HepG2 (cell line): ENCODE measurements at regions not wholly inside any gene's neighbourhood (a gene's known extent, or its start where the extent isn't known, plus 50 kb on each side); places are given as distances from the start of the nearest gene placed in this dataset.

Experiments used
- CENPBD1 ChIP-seq: sonication (generic); formaldehyde crosslinking; IDR thresholded peaks from 2 replicates; pipeline ENCODE4 v1.8.0; 2022; ENCODE audit warnings: missing genetic modification reagents, low read depth, mild to moderate bottlenecking, borderline replicate concordance
- ETS1 ChIP-seq: sonication (generic); formaldehyde crosslinking; IDR thresholded peaks from 2 replicates; pipeline ENCODE4 v1.4.0; 2020; ENCODE audit warnings: missing genetic modification reagents
- FOXJ3 ChIP-seq: sonication (generic); formaldehyde crosslinking; IDR thresholded peaks from 2 replicates; pipeline ENCODE4 v1.4.0; 2020; ENCODE audit warnings: missing genetic modification reagents, mild to moderate bottlenecking, borderline replicate concordance
- JUN ChIP-seq: sonication (generic); formaldehyde crosslinking; IDR thresholded peaks from 2 replicates; pipeline ENCODE4 v1.4.0; 2020; ENCODE audit warnings: mild to moderate bottlenecking, missing genetic modification reagents
- JUNB ChIP-seq: sonication (generic); formaldehyde crosslinking; IDR thresholded peaks from 2 replicates; pipeline ENCODE4 v1.8.0; 2022; ENCODE audit warnings: missing genetic modification reagents, mild to moderate bottlenecking, borderline replicate concordance
- KLF15 ChIP-seq: sonication (generic); formaldehyde crosslinking; IDR thresholded peaks from 2 replicates; pipeline ENCODE4 v1.8.1; 2023; ENCODE audit warnings: borderline replicate concordance, mild to moderate bottlenecking, inconsistent platforms, missing genetic modification reagents, mixed read lengths
- NCOR1 ChIP-seq: fragments of 200-600 bp; sonication (generic); IDR thresholded peaks from 2 replicates; pipeline ENCODE4 v1.7.0; 2017; ENCODE audit warnings: antibody characterized with exemption, low read length, borderline replicate concordance
- NFRKB ChIP-seq: fragments of 450-650 bp; IDR thresholded peaks from 2 replicates; pipeline ENCODE4 v1.6.1; 2017
- POGK ChIP-seq: sonication (generic); formaldehyde crosslinking; conservative IDR thresholded peaks from 2 replicates; pipeline ENCODE4 v1.8.0; 2022; ENCODE audit warnings: mild to moderate bottlenecking, moderate library complexity, missing genetic modification reagents
- SRY ChIP-seq: sonication (generic); formaldehyde crosslinking; IDR thresholded peaks from 2 replicates; pipeline ENCODE4 v1.8.0; 2022; ENCODE audit warnings: mild to moderate bottlenecking, missing genetic modification reagents
- STAT5B ChIP-seq: sonication (generic); formaldehyde crosslinking; IDR thresholded peaks from 2 replicates; pipeline ENCODE4 v1.4.0; 2020; ENCODE audit warnings: missing genetic modification reagents
- SUZ12 ChIP-seq: fragments of 150-350 bp; IDR thresholded peaks from 2 replicates; pipeline ENCODE4 v1.6.1; 2014; ENCODE audit warnings: low read depth, low read length
- TARDBP ChIP-seq: sonication (generic); formaldehyde crosslinking; IDR thresholded peaks from 2 replicates; pipeline ENCODE4 v1.8.0; 2022; ENCODE audit warnings: mild to moderate bottlenecking, missing genetic modification reagents
- TF ChIP-seq, protein P1 (sequence below): sonication (generic); formaldehyde crosslinking; IDR thresholded peaks from 2 replicates; pipeline ENCODE4 v1.5.0; 2020; ENCODE audit warnings: mild to moderate bottlenecking, missing genetic modification reagents
- TF ChIP-seq, protein P2 (sequence below): sonication (generic); formaldehyde crosslinking; IDR thresholded peaks from 2 replicates; pipeline ENCODE4 v1.4.0; 2020; ENCODE audit warnings: mild to moderate bottlenecking, missing genetic modification reagents, borderline replicate concordance
- TF ChIP-seq, protein P3 (sequence below): sonication (generic); formaldehyde crosslinking; IDR thresholded peaks from 2 replicates; pipeline ENCODE4 v1.4.0; 2020; ENCODE audit warnings: missing genetic modification reagents
- TF ChIP-seq, protein P4 (sequence below): sonication (generic); formaldehyde crosslinking; IDR thresholded peaks from 2 replicates; pipeline ENCODE4 v1.5.0; 2020; ENCODE audit warnings: missing genetic modification reagents

GRCh38 chr6:137724018-137724403, 143.0 kb upstream of the TNFAIP3 start (continued):
- TF ChIP-seq, protein P1, sequence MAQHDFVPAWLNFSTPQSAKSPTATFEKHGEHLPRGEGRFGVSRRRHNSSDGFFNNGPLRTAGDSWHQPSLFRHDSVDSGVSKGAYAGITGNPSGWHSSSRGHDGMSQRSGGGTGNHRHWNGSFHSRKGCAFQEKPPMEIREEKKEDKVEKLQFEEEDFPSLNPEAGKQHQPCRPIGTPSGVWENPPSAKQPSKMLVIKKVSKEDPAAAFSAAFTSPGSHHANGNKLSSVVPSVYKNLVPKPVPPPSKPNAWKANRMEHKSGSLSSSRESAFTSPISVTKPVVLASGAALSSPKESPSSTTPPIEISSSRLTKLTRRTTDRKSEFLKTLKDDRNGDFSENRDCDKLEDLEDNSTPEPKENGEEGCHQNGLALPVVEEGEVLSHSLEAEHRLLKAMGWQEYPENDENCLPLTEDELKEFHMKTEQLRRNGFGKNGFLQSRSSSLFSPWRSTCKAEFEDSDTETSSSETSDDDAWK (CRISPR knock-in tag): no peak
- TF ChIP-seq POGK (CRISPR knock-in tag): no peak
- TF ChIP-seq SUZ12: no peak
- TF ChIP-seq CENPBD1: no peak
- TF ChIP-seq SRY (CRISPR knock-in tag): peak; percentile 75; the same call in 1 of the 2 replicates
- TF ChIP-seq, protein P2, sequence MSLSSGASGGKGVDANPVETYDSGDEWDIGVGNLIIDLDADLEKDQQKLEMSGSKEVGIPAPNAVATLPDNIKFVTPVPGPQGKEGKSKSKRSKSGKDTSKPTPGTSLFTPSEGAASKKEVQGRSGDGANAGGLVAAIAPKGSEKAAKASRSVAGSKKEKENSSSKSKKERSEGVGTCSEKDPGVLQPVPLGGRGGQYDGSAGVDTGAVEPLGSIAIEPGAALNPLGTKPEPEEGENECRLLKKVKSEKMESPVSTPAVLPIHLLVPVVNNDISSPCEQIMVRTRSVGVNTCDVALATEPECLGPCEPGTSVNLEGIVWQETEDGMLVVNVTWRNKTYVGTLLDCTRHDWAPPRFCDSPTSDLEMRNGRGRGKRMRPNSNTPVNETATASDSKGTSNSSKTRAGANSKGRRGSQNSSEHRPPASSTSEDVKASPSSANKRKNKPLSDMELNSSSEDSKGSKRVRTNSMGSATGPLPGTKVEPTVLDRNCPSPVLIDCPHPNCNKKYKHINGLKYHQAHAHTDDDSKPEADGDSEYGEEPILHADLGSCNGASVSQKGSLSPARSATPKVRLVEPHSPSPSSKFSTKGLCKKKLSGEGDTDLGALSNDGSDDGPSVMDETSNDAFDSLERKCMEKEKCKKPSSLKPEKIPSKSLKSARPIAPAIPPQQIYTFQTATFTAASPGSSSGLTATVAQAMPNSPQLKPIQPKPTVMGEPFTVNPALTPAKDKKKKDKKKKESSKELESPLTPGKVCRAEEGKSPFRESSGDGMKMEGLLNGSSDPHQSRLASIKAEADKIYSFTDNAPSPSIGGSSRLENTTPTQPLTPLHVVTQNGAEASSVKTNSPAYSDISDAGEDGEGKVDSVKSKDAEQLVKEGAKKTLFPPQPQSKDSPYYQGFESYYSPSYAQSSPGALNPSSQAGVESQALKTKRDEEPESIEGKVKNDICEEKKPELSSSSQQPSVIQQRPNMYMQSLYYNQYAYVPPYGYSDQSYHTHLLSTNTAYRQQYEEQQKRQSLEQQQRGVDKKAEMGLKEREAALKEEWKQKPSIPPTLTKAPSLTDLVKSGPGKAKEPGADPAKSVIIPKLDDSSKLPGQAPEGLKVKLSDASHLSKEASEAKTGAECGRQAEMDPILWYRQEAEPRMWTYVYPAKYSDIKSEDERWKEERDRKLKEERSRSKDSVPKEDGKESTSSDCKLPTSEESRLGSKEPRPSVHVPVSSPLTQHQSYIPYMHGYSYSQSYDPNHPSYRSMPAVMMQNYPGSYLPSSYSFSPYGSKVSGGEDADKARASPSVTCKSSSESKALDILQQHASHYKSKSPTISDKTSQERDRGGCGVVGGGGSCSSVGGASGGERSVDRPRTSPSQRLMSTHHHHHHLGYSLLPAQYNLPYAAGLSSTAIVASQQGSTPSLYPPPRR (CRISPR knock-in tag): peak; percentile 32; the same call in 1 of the 2 replicates
- TF ChIP-seq NCOR1: no peak
- peak; percentile 68 for TF ChIP-seq JUN (CRISPR knock-in tag)
- TF ChIP-seq JUNB: peak; percentile 76; the same call in 1 of the 2 replicates
- TF ChIP-seq FOXJ3 (CRISPR knock-in tag): no peak
- no peak for TF ChIP-seq NFRKB
- TF ChIP-seq, protein P3, sequence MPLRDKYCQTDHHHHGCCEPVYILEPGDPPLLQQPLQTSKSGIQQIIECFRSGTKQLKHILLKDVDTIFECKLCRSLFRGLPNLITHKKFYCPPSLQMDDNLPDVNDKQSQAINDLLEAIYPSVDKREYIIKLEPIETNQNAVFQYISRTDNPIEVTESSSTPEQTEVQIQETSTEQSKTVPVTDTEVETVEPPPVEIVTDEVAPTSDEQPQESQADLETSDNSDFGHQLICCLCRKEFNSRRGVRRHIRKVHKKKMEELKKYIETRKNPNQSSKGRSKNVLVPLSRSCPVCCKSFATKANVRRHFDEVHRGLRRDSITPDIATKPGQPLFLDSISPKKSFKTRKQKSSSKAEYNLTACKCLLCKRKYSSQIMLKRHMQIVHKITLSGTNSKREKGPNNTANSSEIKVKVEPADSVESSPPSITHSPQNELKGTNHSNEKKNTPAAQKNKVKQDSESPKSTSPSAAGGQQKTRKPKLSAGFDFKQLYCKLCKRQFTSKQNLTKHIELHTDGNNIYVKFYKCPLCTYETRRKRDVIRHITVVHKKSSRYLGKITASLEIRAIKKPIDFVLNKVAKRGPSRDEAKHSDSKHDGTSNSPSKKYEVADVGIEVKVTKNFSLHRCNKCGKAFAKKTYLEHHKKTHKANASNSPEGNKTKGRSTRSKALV (CRISPR knock-in tag): peak; percentile 25; the same call in 1 of the 2 replicates
- TF ChIP-seq STAT5B (CRISPR knock-in tag): no peak
- TF ChIP-seq TARDBP: no peak
- TF ChIP-seq ETS1 (CRISPR knock-in tag): 0 out of 2 replicates have a peak, but pooled peaks have one; percentile 49
- TF ChIP-seq, protein P4, sequence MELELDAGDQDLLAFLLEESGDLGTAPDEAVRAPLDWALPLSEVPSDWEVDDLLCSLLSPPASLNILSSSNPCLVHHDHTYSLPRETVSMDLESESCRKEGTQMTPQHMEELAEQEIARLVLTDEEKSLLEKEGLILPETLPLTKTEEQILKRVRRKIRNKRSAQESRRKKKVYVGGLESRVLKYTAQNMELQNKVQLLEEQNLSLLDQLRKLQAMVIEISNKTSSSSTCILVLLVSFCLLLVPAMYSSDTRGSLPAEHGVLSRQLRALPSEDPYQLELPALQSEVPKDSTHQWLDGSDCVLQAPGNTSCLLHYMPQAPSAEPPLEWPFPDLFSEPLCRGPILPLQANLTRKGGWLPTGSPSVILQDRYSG (CRISPR knock-in tag): peak; percentile 79
- no peak for TF ChIP-seq KLF15 (CRISPR knock-in tag)
